GM21737 (cell line): ENCODE measurements at regions not wholly inside any gene's neighbourhood (a gene's known extent, or its start where the extent isn't known, plus 50 kb on each side); places are given as distances from the start of the nearest gene placed in this dataset.

ENCODE experiments used
- ATAC-seq: cut with Tn5 transposase; IDR thresholded peaks from one replicate; pipeline ENCODE4 v1.9.1; 2021; ENCODE audit warnings: mild to moderate bottlenecking, moderate library complexity; ENCODE audit not compliant: unreplicated experiment

- no peak for ATAC-seq
These were observed 652.5 kb downstream of the SLITRK1 start for GRCh38 chr13:83229574-83230305.

- no peak for ATAC-seq
These were observed 658.7 kb downstream of the SLITRK1 start for GRCh38 chr13:83223546-83223945.

GRCh38 chr13:83221813-83222241 lies 660.4 kb downstream of the SLITRK1 start:
- ATAC-seq = no peak

- no peak for ATAC-seq
These were observed 661.0 kb downstream of the SLITRK1 start for GRCh38 chr13:83221256-83221655.

GRCh38 chr13:83220241-83220640 lies 662.0 kb downstream of the SLITRK1 start:
- ATAC-seq = no peak

- no peak for ATAC-seq
These were observed 662.4 kb downstream of the SLITRK1 start for GRCh38 chr13:83219832-83220231.

GRCh38 chr13:83216479-83217245 lies 665.6 kb downstream of the SLITRK1 start:
- no peak for ATAC-seq

GRCh38 chr13:83215627-83216026 lies 666.6 kb downstream of the SLITRK1 start:
- ATAC-seq = no peak

- no peak for ATAC-seq
These were observed 667.8 kb downstream of the SLITRK1 start for GRCh38 chr13:83214452-83214851.

- no peak for ATAC-seq
These were observed 671.0 kb downstream of the SLITRK1 start for GRCh38 chr13:83211301-83211700.

- ATAC-seq = no peak
These were observed 677.4 kb downstream of the SLITRK1 start for GRCh38 chr13:83204886-83205285.

GRCh38 chr13:83201506-83201905 lies 680.8 kb downstream of the SLITRK1 start:
- ATAC-seq = no peak

GRCh38 chr13:83197316-83197715 lies 685.0 kb downstream of the SLITRK1 start:
- no peak for ATAC-seq

GRCh38 chr13:83190020-83190419 lies 692.3 kb downstream of the SLITRK1 start:
- no peak for ATAC-seq

- ATAC-seq = no peak
These were observed 697.5 kb downstream of the SLITRK1 start for GRCh38 chr13:83184819-83185218.

GRCh38 chr13:83184150-83184475 lies 698.2 kb downstream of the SLITRK1 start:
- no peak for ATAC-seq

- no peak for ATAC-seq
These were observed 698.7 kb downstream of the SLITRK1 start for GRCh38 chr13:83183439-83184149.

GRCh38 chr13:83182845-83183244 lies 699.4 kb downstream of the SLITRK1 start:
- no peak for ATAC-seq

- no peak for ATAC-seq
These were observed 704.3 kb downstream of the SLITRK1 start for GRCh38 chr13:83178008-83178407.

- ATAC-seq = no peak
These were observed 713.7 kb downstream of the SLITRK1 start for GRCh38 chr13:83168590-83168989.

- ATAC-seq = no peak
These were observed 715.1 kb downstream of the SLITRK1 start for GRCh38 chr13:83167203-83167602.

GRCh38 chr13:83166550-83166949 lies 715.7 kb downstream of the SLITRK1 start:
- no peak for ATAC-seq
